ENCODE measurements at regions not wholly inside any gene's neighbourhood (a gene's known extent, or its start where the extent isn't known, plus 50 kb on each side); places are given as distances from the start of the nearest gene placed in this dataset.
"Not testable (repeated sequence)": the region's sequence is repeated elsewhere in the genome, so short reads cannot be mapped to it uniquely, and the experiment has no call there.

- Histone ChIP-seq H3K9ac (ENCODE audit: low read depth in 1 of 2, low read length in 2 of 2) (no peak overlapping the region), H3K27me3 (ENCODE audit: control insufficient read depth in 4 of 4, insufficient read depth in 4 of 4, low read length in 3 of 4) (no peaks in the 10 kb centered on the region), H3K9me3 (ENCODE audit: control insufficient read depth in 4 of 4, low read length in 3 of 4) (no peaks in the 10 kb centered on the region), H3K4me1 (ENCODE audit: control insufficient read depth in 4 of 4, insufficient read depth in 4 of 4, low read length in 3 of 4) (no peaks in the 10 kb centered on the region), H3K36me3 (ENCODE audit: control insufficient read depth in 4 of 4, insufficient read depth in 3 of 4, low read depth in 1 of 4, low read length in 3 of 4) (no peaks in the 10 kb centered on the region), H3K27ac (ENCODE audit: low read depth in 1 of 2, low read length in 2 of 2) (no peak overlapping the region), H3K4me3 (ENCODE audit: low read depth in 1 of 3, low read length in 3 of 3) (no peak overlapping the region)
- WGBS: 83% methylated on average over 1 of the region's 1 CpG
- no peak for DNase-seq (ENCODE audit: low spot score)
- TF ChIP-seq ATF3 (IDR thresholded peaks at IDR 0.05) (no peak), FOXA1 (IDR thresholded peaks at IDR 0.05) (no peak), JUND (IDR thresholded peaks at IDR 0.05) (no peak), GABPA (IDR thresholded peaks at IDR 0.05 in 1 of 2, conservative IDR thresholded peaks at IDR 0.05 in 1 of 2) (no peak), NR2F2 (IDR thresholded peaks at IDR 0.05) (no peak), RAD21 (IDR thresholded peaks at IDR 0.05) (no peak), TAF1 (conservative IDR thresholded peaks at IDR 0.05) (no peak), REST (IDR thresholded peaks at IDR 0.05) (no peak), RXRA (IDR thresholded peaks at IDR 0.05) (no peak), EGR1 (IDR thresholded peaks at IDR 0.05; ENCODE audit: low read depth in 2 of 2) (no peak), FOXA2 (IDR thresholded peaks at IDR 0.05) (no peak)
- TF ChIP-seq, protein P1, sequence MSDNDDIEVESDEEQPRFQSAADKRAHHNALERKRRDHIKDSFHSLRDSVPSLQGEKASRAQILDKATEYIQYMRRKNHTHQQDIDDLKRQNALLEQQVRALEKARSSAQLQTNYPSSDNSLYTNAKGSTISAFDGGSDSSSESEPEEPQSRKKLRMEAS (IDR thresholded peaks at IDR 0.05): no peak
These were observed 872.9 kb downstream of the TMTC2 start for GRCh38 chr12:83559650-83560049.

DNA sequence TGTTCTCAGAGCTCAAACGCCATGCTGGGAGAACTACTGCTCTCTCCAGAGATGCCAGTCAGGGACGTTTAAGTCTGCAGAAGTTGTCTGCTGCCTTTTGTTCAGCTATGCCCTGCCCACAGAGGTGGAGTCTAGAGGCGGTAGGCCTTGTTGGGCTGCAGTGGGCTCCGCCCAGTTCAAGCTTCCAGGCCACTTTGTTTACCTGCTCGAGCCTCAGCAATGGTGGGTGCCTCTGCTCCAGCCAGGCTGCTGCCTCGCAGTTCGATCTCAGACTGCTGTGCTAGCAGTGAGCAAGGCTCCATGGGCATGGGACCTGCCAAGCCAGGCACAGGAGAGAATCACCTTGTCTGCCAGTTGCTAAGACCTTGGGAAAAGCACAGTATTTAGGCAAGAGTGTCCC, 869.3 kb downstream of the TMTC2 start:
- not testable (repeated sequence) for H3K4me1 ChIP-seq (ENCODE audit: control insufficient read depth in 4 of 4, insufficient read depth in 4 of 4, low read length in 3 of 4); H3K27me3 ChIP-seq (ENCODE audit: control insufficient read depth in 4 of 4, insufficient read depth in 4 of 4, low read length in 3 of 4); DNase-seq (ENCODE audit: low spot score); H3K4me3 ChIP-seq (ENCODE audit: low read depth in 1 of 3, low read length in 3 of 3); H3K27ac ChIP-seq (ENCODE audit: low read depth in 1 of 2, low read length in 2 of 2); H3K9me3 ChIP-seq (ENCODE audit: control insufficient read depth in 4 of 4, low read length in 3 of 4); H3K36me3 ChIP-seq (ENCODE audit: control insufficient read depth in 4 of 4, insufficient read depth in 3 of 4, low read depth in 1 of 4, low read length in 3 of 4); H3K9ac ChIP-seq (ENCODE audit: low read depth in 1 of 2, low read length in 2 of 2)
- 84% methylated on average over 7 of the region's 7 CpGs for WGBS

DNA sequence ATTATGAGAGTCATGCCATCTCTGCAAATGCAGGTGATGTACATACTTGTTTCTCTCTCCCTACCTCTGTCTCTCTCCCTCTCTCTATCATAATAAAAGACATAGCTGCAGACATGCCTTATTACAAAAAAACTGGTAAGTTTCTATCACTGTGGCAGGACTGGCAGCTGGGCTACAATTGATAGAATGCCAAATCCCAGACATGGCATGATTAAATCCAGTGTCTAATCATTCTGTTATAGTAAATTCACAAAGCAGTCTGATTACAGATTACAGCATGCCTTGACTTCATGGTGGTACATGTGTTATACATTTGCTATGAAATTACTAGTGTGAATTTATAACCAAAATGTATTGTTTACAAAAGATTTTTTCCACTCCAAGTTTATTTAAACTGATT, 854.7 kb downstream of the TMTC2 start:
- no peak overlapping the region for H3K9ac ChIP-seq (ENCODE audit: low read depth in 1 of 2, low read length in 2 of 2)
- no peaks in the 10 kb centered on the region for H3K27me3 ChIP-seq (ENCODE audit: control insufficient read depth in 4 of 4, insufficient read depth in 4 of 4, low read length in 3 of 4)
- H3K27ac ChIP-seq (ENCODE audit: low read depth in 1 of 2, low read length in 2 of 2): no peak overlapping the region
- no peaks in the 10 kb centered on the region for H3K9me3 ChIP-seq (ENCODE audit: control insufficient read depth in 4 of 4, low read length in 3 of 4)
- no peak for DNase-seq (ENCODE audit: low spot score)
- no peaks in the 10 kb centered on the region for H3K36me3 ChIP-seq (ENCODE audit: control insufficient read depth in 4 of 4, insufficient read depth in 3 of 4, low read depth in 1 of 4, low read length in 3 of 4)
- no peak overlapping the region for H3K4me3 ChIP-seq (ENCODE audit: low read depth in 1 of 3, low read length in 3 of 3)
- H3K4me1 ChIP-seq (ENCODE audit: control insufficient read depth in 4 of 4, insufficient read depth in 4 of 4, low read length in 3 of 4): no peaks in the 10 kb centered on the region
- no peak for TF ChIP-seq RXRA (IDR thresholded peaks at IDR 0.05)
